ENCODE measurements at regions not wholly inside any gene's neighbourhood (a gene's known extent, or its start where the extent isn't known, plus 50 kb on each side); places are given as distances from the start of the nearest gene placed in this dataset.

GRCh38 chr4:112982680-112983079, 66.8 kb upstream of the ANK2 start:
- TF ChIP-seq CTCF (optimal IDR thresholded peaks at IDR 0.05 in 1 of 3, IDR thresholded peaks at IDR 0.05 in 1 of 3, conservative IDR thresholded peaks at IDR 0.05 in 1 of 3; ENCODE audit: extremely low read depth in 1 of 3, insufficient read depth in 2 of 3, low read length in 3 of 3) (no peak), EZH2 (IDR thresholded peaks at IDR 0.05; ENCODE audit: low read length) (no peak)
- Histone ChIP-seq H3K79me2 (ENCODE audit: control insufficient read depth, insufficient read depth, low read length) (no peaks in the 10 kb centered on the region), H2AFZ (ENCODE audit: control insufficient read depth, low read length) (no peak overlapping the region), H3K36me3 (ENCODE audit: control insufficient read depth in 2 of 2, extremely low read depth in 1 of 2, insufficient read depth in 2 of 2, low read length in 2 of 2) (no peaks in the 10 kb centered on the region), H3K9ac (ENCODE audit: control insufficient read depth, extremely low read depth, insufficient read depth, low read length) (no peak overlapping the region), H3K9me1 (ENCODE audit: control insufficient read depth, extremely low read depth, insufficient read depth, low read length) (no peaks in the 10 kb centered on the region), H4K20me1 (ENCODE audit: control insufficient read depth, extremely low read depth, insufficient read depth, low read length) (no peaks in the 10 kb centered on the region), H3K9me3 (ENCODE audit: control insufficient read depth, low read depth, low read length) (no peaks in the 10 kb centered on the region), H3K27ac (ENCODE audit: control insufficient read depth, insufficient read depth, low read length) (no peak overlapping the region), H3K4me3 (ENCODE audit: control insufficient read depth in 2 of 3, extremely low read depth in 1 of 3, insufficient read depth in 2 of 3, low read depth in 1 of 3, low read length in 3 of 3) (no peak overlapping the region), H3K27me3 (ENCODE audit: control insufficient read depth, extremely low read depth, insufficient read depth, low read length) (no peaks in the 10 kb centered on the region), H3K4me2 (ENCODE audit: control insufficient read depth, extremely low read depth, insufficient read depth, low read depth, low read length) (no peak overlapping the region), H3K4me1 (ENCODE audit: control insufficient read depth, extremely low read depth, insufficient read depth, low read length) (no peaks in the 10 kb centered on the region)
- no peak for FAIRE-seq
- dilution Hi-C loops (cut with MboI; ENCODE audit: extremely low pct_ligation_motif_present, low sequenced_read_pairs), result no loop called here
- DNase-seq (ENCODE audit: low read depth, low spot score), result no peak

- H3K36me3 ChIP-seq (ENCODE audit: control insufficient read depth in 2 of 2, extremely low read depth in 1 of 2, insufficient read depth in 2 of 2, low read length in 2 of 2), result no peaks in the 10 kb centered on the region
- H2AFZ ChIP-seq (ENCODE audit: control insufficient read depth, low read length), result no peak overlapping the region
- no peaks in the 10 kb centered on the region for H3K79me2 ChIP-seq (ENCODE audit: control insufficient read depth, insufficient read depth, low read length)
- no peak for TF ChIP-seq EZH2 (IDR thresholded peaks at IDR 0.05; ENCODE audit: low read length)
- TF ChIP-seq CTCF (optimal IDR thresholded peaks at IDR 0.05 in 1 of 3, IDR thresholded peaks at IDR 0.05 in 1 of 3, conservative IDR thresholded peaks at IDR 0.05 in 1 of 3; ENCODE audit: extremely low read depth in 1 of 3, insufficient read depth in 2 of 3, low read length in 3 of 3), result no peak
- no peak overlapping the region for H3K4me3 ChIP-seq (ENCODE audit: control insufficient read depth in 2 of 3, extremely low read depth in 1 of 3, insufficient read depth in 2 of 3, low read depth in 1 of 3, low read length in 3 of 3)
- no peaks in the 10 kb centered on the region for H3K27me3 ChIP-seq (ENCODE audit: control insufficient read depth, extremely low read depth, insufficient read depth, low read length)
- no peaks in the 10 kb centered on the region for H4K20me1 ChIP-seq (ENCODE audit: control insufficient read depth, extremely low read depth, insufficient read depth, low read length)
- DNase-seq (ENCODE audit: low read depth, low spot score), result no peak
- H3K27ac ChIP-seq (ENCODE audit: control insufficient read depth, insufficient read depth, low read length), result no peak overlapping the region
- no peaks in the 10 kb centered on the region for H3K9me1 ChIP-seq (ENCODE audit: control insufficient read depth, extremely low read depth, insufficient read depth, low read length)
- H3K9ac ChIP-seq (ENCODE audit: control insufficient read depth, extremely low read depth, insufficient read depth, low read length), result no peak overlapping the region
- H3K4me2 ChIP-seq (ENCODE audit: control insufficient read depth, extremely low read depth, insufficient read depth, low read depth, low read length), result no peak overlapping the region
- no peaks in the 10 kb centered on the region for H3K4me1 ChIP-seq (ENCODE audit: control insufficient read depth, extremely low read depth, insufficient read depth, low read length)
- no peak for FAIRE-seq
- H3K9me3 ChIP-seq (ENCODE audit: control insufficient read depth, low read depth, low read length), result no peaks in the 10 kb centered on the region
- dilution Hi-C loops (cut with MboI; ENCODE audit: extremely low pct_ligation_motif_present, low sequenced_read_pairs), result no loop called here
Measured at GRCh38 chr4:112994732-112995464, 54.6 kb upstream of the ANK2 start.

Small RNA genes in the stretch of these regions (small RNA-seq; reads per million reads assigned to genes)
- gene AC017007.1 (ENCODE audit: insufficient read length in 3 of 3, low read depth in 3 of 3, low replicate concordance in 1 of 3), result 0 reads per million in 3 experiments
- 0 reads per million in 3 experiments for gene RF00019 (ENCODE audit: insufficient read length in 3 of 3, low read depth in 3 of 3, low replicate concordance in 1 of 3)

All from keratinocyte (primary cell).